Activated CD4-positive, alpha-beta T cell treated with anti-CD3 and anti-CD28 coated beads, Interleukin-2, amount 50 U/mL, for 24 hours (primary cell): ENCODE measurements at regions not wholly inside any gene's neighbourhood (a gene's known extent, or its start where the extent isn't known, plus 50 kb on each side); places are given as distances from the start of the nearest gene placed in this dataset.

Experiments used
- DNase-seq, 2 donors: peaks; one replicate each; pipeline ENCODE4 v3.0.0-alpha.2; 2020; ENCODE audit warnings: low read depth in 1 of 2, low spot score in 1 of 2

DNA sequence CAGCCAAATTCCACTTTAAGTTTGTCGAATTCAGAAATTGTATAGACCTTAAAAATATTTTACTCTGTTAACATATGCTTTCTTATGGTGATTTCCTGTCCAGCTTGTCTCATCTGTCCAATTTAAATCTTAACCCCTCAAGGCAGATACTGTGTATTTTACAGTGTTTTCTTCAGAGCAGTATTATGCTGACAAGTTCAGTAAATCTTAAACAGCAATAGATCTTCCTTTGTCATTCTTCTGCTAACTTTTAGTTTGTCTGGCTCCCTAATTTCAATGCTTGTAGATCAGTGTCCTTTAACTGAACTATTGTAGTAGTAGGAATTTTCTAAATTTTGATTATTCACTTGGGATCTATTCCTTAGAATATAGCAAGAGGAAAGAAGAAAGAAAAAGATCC is 52.8 kb upstream of the MEIS1 start:
- no peak for DNase-seq

DNA sequence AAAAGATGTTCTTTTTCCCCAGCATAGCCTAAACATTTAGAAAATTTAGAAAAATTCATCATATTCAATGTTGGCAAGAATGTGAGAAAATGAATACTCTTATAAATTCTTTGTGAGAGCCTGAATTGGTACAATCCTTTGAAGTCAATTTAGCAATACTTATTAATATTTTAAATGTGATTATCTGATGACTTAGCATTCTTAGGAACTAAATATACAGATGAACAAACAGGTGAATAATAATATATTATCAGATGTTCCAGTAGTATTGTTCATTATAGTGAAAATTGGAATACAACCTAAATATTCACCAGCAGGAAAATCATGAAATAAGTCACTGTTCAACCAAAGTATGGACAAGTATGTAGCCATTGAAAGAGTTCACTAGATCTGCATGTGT is 55.5 kb upstream of the MEIS1 start:
- DNase-seq = no peak

DNA sequence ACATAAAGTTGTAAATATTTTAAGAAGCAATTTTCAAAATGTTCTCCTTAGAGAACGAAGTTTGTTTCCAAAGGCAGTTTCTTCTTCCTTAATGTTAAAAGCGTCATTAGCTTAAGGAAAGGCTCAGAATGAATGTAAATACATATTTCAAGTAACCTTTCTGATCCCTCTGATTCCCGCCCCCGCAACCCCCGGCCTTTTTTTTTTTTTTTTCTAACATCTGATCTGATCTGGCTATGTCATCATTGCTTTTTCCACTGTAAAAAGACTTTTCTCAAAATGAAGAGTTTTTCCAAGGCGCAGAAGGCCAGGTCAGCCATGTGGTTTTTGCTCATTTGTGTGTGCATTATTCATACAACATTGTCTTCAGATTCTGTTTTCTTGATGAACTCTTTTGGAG is 57.1 kb upstream of the MEIS1 start:
- DNase-seq = no peak

- no peak for DNase-seq
Measured at GRCh38 chr2:66370824-66371223, 64.1 kb upstream of the MEIS1 start.

DNA sequence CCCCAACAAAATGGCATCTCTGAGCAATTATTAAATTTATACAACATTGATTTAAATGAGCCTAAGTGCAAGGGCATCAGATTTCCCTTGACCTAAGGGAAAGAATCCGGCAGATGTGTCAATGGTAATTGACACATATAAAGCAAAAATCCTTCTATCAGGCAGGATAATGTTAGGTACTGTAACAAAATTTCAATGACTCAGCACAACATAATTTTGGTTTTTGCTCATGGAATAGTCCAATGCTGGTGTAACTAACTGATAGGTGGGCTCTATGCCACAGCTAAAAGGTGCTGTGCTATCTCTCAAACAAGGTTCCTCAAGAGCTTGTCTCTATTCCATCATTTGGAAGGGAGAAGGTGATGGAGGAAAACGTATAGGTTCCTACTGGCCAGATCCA is 68.3 kb upstream of the MEIS1 start:
- no peak for DNase-seq

- no peak for DNase-seq
Measured at GRCh38 chr2:66364495-66365333, 70.2 kb upstream of the MEIS1 start.

DNA sequence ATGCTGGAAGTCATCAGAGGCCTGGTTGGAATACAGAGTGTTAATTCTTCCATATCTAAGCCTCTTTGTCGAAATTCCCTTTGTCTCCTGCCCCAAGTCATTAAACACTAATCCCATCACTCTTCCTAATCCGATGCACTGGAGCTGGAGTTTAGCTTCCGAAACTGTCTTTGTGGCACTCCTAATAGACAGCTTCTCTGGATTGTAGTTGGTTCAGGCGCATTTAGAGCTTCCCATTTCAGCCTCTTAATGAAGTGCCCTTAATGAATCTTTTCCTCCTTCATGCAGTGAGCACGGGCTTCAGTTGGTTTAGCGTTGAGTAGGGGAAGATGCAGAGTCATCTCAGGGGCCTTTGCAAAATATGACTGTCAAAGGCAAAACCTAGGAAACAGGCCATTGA is 72.2 kb upstream of the MEIS1 start:
- DNase-seq = no peak

DNA sequence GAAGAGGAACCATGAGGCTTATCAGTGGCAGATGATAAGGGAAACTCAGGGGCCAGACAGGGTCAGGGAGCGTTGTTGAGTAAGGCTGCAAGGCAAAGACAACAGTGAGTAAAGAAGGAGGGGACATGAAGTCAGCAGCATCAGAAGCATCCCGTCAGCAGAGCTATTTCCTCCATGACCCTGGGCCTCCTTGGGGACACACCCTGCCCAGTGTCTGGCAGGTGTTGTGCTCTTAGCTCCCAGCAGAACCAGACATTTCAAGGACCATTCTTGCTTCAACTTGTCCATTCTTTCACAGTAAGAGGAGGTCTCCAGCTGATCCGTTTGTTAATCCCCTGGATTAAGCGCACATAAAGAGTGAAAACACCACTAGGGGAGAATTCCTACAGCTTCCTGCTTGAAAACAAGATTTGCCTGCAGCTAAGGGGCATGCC is 88.7 kb upstream of the MEIS1 start:
- no peak for DNase-seq

- no peak for DNase-seq
Measured at GRCh38 chr2:66344087-66344663, 90.8 kb upstream of the MEIS1 start.

- DNase-seq = no peak
Measured at GRCh38 chr2:66343259-66343658, 91.7 kb upstream of the MEIS1 start.

- DNase-seq = no peak
Measured at GRCh38 chr2:66340521-66340920, 94.4 kb upstream of the MEIS1 start.

GRCh38 chr2:66334237-66335029 is 100.5 kb upstream of the MEIS1 start:
- DNase-seq = no peak

DNA sequence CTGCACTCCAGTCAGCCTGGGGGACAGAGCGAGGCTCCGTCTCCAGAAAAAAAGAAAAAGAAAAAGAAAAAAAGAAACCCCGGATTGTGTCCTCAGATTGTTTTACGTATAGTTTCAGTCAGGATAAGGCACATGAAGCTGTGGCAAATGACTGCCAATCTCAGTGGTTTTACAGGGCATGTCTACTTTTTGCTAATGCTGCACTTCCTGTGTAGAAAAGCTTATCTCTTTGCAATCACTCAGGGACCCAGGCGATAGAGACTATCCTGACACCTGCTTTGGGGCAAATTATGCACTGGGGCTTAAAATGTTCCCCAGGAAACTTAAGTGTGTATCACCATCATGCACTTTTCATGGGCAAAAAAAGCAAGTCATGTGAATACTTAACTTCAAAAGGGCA is 103.7 kb upstream of the MEIS1 start:
- DNase-seq = no peak

DNA sequence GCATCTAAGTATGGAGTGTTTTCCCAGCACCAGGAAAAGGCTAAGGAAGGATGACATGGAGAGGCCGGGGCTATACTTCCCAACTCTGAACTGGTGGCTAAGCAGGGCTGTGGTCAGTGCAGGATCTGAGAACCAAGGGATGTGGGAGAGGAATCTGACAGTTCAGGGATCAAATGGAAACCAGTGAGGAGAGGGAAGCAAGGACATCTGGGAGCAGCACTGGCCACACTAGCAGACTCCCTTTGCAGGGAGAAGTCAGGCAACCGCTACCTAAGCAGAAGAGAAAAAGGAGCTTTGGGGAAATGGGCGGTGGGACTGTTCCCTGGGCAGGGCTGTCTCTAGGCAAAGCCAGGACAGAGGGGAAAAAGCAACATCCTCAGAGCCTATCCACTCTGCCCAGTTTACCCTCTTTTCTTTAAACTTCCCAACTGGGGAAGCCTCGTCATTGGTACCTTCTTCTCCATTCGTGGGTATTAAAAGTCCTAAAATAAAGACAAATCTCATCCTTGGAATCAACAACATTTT is 105.8 kb upstream of the MEIS1 start:
- DNase-seq = no peak

DNA sequence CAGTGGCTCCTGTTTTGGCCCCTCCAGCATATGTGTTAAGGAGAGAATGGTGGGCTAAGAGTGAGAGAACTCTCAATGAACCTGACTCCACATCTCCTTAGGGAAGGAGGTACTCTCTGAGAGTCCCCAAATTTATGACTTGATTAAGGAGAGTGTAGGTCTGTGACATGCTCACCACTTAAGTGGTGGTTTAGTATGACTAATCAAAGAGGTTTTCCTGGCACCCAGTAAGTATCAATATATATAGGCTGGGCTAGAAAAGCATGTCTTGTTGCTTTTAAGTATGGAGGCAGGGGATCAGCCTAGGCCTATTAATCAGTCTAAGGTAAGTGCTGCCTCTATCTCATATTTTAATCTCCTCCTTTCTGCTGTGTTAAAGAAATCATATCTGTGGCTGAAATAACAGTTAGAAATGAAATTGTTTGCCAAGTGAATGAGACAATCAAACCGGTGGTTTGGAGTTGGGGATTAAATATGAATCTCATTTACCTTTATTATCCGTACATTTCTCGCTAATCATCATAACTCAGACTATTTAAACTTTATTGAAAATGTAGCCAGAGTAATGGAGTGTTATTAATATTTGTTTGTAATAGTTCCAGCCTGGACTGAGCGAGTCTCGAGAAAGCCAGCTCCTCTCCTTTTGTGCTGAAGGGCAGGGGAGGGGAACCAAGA is 107.7 kb upstream of the MEIS1 start:
- no peak for DNase-seq

DNA sequence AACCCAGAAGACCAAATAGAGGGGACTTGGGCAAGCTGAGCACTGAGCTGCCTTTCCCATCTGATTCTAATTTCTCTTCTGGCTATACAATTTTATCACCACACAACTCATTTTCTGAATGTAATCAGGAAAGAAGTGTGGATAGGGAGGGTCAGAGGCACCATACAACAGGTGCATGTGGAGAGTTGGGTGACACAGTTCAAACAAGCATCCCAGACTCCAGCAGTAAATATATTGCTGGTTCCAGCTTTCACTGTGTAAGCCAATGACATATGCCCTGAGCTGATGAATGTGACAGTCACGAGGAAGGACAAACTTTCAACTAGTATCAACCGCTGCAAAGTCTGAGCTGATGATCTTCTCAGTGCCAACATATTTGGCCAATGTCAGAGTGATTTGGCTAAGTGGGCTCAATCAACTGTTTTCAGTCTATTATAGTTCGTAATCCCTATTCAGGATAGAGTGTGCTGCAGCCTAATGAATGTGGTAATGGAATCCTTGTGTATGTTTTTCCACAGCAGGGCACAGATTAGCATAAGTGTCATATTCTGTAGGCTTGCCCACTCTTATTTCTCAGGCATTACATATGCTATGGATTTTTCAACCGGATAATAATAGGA is 109.9 kb upstream of the MEIS1 start:
- DNase-seq = no peak

GRCh38 chr2:66324356-66324755 is 110.6 kb upstream of the MEIS1 start:
- no peak for DNase-seq

DNA sequence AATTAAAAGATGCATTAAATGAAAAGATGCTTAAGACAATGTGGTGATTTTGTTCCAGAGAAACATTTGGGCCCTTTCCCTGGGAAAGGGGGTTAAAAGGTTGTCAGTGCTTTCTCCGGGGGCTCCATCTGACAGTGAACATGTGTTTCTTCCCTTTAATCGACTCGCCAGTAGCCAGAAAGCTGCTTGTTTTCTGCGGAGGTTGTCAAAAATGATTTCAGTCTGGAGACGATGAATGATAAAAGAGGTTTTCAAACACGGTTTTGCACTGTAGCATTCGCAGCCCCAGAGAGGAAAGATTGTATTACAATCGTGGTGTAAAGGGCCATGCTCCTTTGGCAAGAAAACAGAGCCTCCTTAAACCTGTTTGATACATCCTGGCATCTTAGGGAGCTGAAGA is 111.5 kb upstream of the MEIS1 start:
- DNase-seq = no peak

DNA sequence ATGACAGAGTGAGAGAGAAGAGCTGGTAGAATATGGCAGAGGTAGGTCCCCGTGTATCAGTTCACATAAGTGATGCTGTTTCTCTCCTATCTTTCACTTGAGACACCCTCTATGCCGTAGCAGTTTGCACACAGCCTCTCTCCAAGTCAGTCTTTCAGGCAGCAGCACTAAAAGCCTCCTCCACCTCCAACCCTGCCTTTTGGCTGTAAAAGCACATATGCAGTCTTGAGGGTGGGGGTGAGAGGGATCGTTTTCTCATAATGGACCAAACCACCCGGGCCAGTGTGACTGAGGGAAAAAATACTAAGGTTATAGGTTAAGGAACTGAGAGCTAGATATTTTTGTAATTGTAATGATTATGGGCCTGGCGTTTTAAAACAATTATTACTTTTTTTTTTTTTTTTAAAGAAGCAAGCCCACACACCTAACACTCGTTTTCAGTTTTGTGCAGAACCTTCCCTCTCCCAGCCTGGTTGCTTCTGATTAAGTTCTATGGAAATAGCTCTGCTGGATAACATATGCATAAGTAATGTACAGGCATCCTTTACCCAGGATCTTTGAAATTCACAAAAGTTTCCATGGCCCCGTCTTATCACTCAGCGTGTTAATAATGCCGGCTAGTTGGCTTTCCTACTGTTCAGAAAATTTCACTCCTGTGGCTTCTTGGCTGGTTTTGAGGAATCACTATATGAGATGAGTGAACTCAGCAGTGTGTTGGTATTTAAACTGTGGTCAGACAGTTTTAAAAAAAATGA is 112.2 kb upstream of the MEIS1 start:
- no peak for DNase-seq

- no peak for DNase-seq
Measured at GRCh38 chr2:66318009-66318561, 116.8 kb upstream of the MEIS1 start.
